GM18907 (cell line): ENCODE measurements at regions not wholly inside any gene's neighbourhood (a gene's known extent, or its start where the extent isn't known, plus 50 kb on each side); places are given as distances from the start of the nearest gene placed in this dataset.

Experiments
- ATAC-seq: cut with Tn5 transposase; IDR thresholded peaks from one replicate; pipeline ENCODE4 v1.9.1; 2021; ENCODE audit warnings: mild to moderate bottlenecking, moderate library complexity; ENCODE audit not compliant: unreplicated experiment

DNA sequence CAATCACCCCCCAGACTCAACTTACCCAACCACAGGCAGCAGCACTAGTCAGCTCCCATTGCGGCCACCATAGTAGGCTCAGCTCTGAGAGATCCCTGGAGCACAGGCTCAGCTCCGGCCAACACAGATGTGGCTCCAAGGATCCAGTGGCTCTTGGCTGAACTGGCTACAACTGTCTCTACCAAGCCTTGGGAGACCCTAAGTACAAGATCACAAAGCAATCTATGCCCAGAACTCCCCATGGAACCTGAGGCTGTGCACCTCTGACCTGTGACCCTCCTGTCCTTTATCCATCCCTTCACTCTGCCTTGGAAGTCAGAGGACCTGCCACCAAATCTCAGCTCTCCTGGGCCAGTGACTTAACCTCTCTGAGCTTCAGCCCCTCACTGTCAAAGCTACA, 61.8 kb upstream of the GJB5 start:
- ATAC-seq, result no peak

DNA sequence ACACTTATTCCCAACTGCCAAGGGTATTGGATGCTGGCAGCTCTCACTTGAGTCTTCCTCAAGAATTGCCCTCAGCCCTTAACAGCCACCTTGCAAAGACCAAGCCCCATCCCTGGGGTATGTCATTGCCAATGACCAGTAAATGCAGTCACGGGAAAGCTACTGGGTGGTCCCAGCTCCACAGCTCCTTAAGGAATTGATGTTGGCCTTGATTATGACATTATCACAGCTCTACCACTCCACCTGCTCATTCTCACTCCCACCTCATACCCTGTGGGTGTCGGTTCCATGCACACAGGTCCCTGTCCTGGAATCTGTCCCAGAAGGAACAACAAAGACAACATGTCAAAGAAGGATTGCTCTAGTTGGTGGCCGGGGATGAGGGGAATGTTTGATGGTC, 60.5 kb upstream of the GJB5 start:
- no peak for ATAC-seq

DNA sequence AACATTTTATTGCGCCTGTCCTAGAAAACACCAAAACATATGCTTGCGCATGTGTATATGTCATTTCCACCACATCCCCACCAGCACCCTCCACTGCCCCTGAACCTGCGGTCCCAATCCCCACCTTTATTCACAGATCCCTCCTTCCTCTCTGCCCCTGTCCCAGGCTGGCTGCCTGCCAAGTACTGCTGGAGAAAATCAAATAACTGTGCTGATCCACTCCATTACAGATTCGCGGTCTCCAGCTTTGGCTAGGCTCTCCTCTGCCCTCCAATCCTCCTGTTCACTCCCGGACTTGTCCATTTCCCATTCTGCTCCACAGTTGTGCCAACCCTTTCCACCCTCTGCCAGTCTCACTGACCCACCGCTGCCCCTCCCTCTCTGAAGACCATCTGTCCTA, 59.3 kb upstream of the GJB5 start:
- no peak for ATAC-seq

GRCh38 chr1:34696230-34696629, 58.6 kb upstream of the GJB5 start:
- ATAC-seq, result no peak

DNA sequence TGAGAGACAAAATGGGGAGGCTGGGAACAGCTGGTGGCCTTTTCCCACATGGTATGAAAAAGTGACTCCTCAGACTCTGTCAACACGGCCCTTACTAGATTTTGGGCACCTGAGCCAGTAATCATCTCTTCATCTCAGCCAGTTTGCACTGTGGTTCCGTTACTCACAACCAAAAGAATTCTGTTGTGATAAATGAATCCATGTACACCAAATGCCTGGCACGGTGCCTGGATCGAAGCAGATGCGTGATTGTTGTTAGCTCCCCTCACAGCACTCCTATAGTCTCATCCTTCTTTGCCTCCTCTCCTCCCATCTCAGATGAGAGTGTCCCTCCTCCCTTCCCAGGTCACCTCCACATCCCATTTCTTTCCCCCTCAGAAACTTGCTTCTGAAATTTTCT, 57.9 kb upstream of the GJB5 start:
- no peak for ATAC-seq

GRCh38 chr1:34697818-34698217, 57.0 kb upstream of the GJB5 start:
- ATAC-seq, result no peak

DNA sequence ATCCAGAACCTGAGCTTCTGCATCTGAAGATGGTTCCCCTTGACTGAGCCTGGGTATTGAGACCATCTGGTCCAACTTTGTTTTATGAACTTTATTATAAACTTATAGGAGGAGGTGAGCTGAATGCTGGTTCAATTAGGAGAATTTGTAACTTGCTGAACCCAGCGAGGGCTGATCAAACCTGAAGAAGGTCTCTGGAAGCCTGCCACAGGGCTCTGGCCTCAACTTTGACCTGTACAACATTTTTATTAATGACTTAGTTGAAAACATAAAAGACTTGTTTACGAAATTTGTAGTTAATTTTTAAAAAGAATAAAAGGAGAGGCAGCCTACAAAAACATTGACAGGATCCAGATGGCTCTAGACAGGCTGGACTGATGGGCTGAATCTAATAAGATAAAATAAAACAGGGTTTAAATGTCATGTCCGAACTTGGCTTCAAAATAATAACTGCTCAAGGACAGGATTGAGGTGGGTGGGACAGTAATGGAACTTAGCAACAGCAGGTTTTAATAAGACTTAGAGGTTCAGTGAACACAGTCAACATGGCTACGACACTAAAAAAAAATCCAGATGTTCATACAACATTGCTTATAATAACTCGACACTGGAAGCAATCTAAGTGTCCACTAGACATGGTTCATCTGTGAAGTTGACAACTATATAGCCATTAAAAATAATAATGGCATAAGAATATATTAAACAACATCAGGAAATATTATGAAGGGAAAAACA, 53.4 kb upstream of the GJB5 start:
- ATAC-seq, result no peak
